Glomerular visceral epithelial cell (primary cell): ENCODE measurements at regions not wholly inside any gene's neighbourhood (a gene's known extent, or its start where the extent isn't known, plus 50 kb on each side); places are given as distances from the start of the nearest gene placed in this dataset.

Experiments used
- DNase-seq: peaks from one replicate; pipeline ENCODE4 v3.0.0-alpha.2; 2016; ENCODE audit errors: extremely low spot score

GRCh38 chr4:35516102-35516501 lies 728.2 kb downstream of the ARAP2 start:
- DNase-seq: peak; percentile 16

- no peak for DNase-seq
Observed at GRCh38 chr4:35520059-35520458, 724.3 kb downstream of the ARAP2 start.

GRCh38 chr4:35521682-35522081 lies 722.6 kb downstream of the ARAP2 start:
- DNase-seq: no peak

- no peak for DNase-seq
Observed at GRCh38 chr4:35525192-35525978, 718.9 kb downstream of the ARAP2 start.

- no peak for DNase-seq
Observed at GRCh38 chr4:35526456-35526855, 717.9 kb downstream of the ARAP2 start.

GRCh38 chr4:35534962-35535361 lies 709.4 kb downstream of the ARAP2 start:
- no peak for DNase-seq

- DNase-seq: no peak
Observed at GRCh38 chr4:35538807-35539206, 705.5 kb downstream of the ARAP2 start.

GRCh38 chr4:35539404-35540055 lies 704.8 kb downstream of the ARAP2 start:
- no peak for DNase-seq

- no peak for DNase-seq
Observed at GRCh38 chr4:35541146-35541887, 703.0 kb downstream of the ARAP2 start.

GRCh38 chr4:35541888-35542213 lies 702.5 kb downstream of the ARAP2 start:
- no peak for DNase-seq

GRCh38 chr4:35548921-35549320 lies 695.4 kb downstream of the ARAP2 start:
- no peak for DNase-seq

GRCh38 chr4:35556387-35556786 lies 687.9 kb downstream of the ARAP2 start:
- DNase-seq: no peak

GRCh38 chr4:35559559-35560365 lies 684.6 kb downstream of the ARAP2 start:
- no peak for DNase-seq

GRCh38 chr4:35562861-35563260 lies 681.5 kb downstream of the ARAP2 start:
- DNase-seq: no peak

GRCh38 chr4:35565640-35566039 lies 678.7 kb downstream of the ARAP2 start:
- no peak for DNase-seq

- no peak for DNase-seq
Observed at GRCh38 chr4:35591035-35591434, 653.3 kb downstream of the ARAP2 start.

GRCh38 chr4:35604252-35604651 lies 640.1 kb downstream of the ARAP2 start:
- DNase-seq: no peak

- no peak for DNase-seq
Observed at GRCh38 chr4:35604724-35605123, 639.6 kb downstream of the ARAP2 start.

- DNase-seq: no peak
Observed at GRCh38 chr4:35608205-35608604, 636.1 kb downstream of the ARAP2 start.

- DNase-seq: no peak
Observed at GRCh38 chr4:35614120-35614519, 630.2 kb downstream of the ARAP2 start.

GRCh38 chr4:35639929-35640328 lies 604.4 kb downstream of the ARAP2 start:
- no peak for DNase-seq

- no peak for DNase-seq
Observed at GRCh38 chr4:35643661-35644060, 600.7 kb downstream of the ARAP2 start.
